HCT116 (cell line): ENCODE measurements at regions not wholly inside any gene's neighbourhood (a gene's known extent, or its start where the extent isn't known, plus 50 kb on each side); places are given as distances from the start of the nearest gene placed in this dataset.

Experiments used
- ATAC-seq: fragments of 200-7000 bp; cut with Tn5 transposase; 2 replicates; pipeline ENCODE4 v1.9.1; 2020; ENCODE audit warnings: mild to moderate bottlenecking, moderate library complexity
- BruUV-seq: library from RNA; stranded (reverse); fragments of 400-500 nt; replicated peaks from 2 replicates; lab custom pipeline; 2021; lab: Mats Ljungman, UMichigan
- CTCF ChIA-PET: fragments of 300-600 bp; sonication (Branson Sonifier 250); formaldehyde crosslinking; loops from one replicate; lab custom pipeline; 2021; ENCODE audit warnings: antibody characterized with exemption; lab: Charles Lee
- POLR2A ChIA-PET: fragments of 300-600, 350-600 bp; sonication (Branson Sonifier 250); formaldehyde crosslinking; loops from one replicate; lab custom pipeline; 2021; ENCODE audit warnings: antibody characterized with exemption; lab: Charles Lee
- RAD21 ChIA-PET, 2 experiments: fragments of 300-600 bp; sonication (Branson Sonifier 250); formaldehyde crosslinking; loops; one replicate each; lab custom pipeline; 2023; ENCODE audit warnings: low total read pairs in 2 of 2; ENCODE audit not compliant: uncharacterized antibody in 2 of 2, unreplicated experiment in 2 of 2, low non-redundant PET in 1 of 2; lab: Charles Lee
- DNase-seq: peaks from one replicate; pipeline ENCODE4 v3.0.0-alpha.2; 2010; ENCODE audit warnings: low read depth, low spot score
- H2AFZ ChIP-seq: fragments of 200-600 bp; shearing (Covaris generic), sonication (generic); 2 replicates; pipeline ENCODE4 v1.6.1; 2017; ENCODE audit warnings: low read depth, mixed run types, mixed read lengths, antibody characterized with exemption, low read length; ENCODE audit not compliant: poor library complexity, severe bottlenecking
- H3K27ac ChIP-seq: 2 replicates; pipeline ENCODE4 v1.5.1; 2012; ENCODE audit warnings: low read depth, low read length
- H3K27me3 ChIP-seq: fragments of 200-600 bp; sonication (generic); 2 replicates; pipeline ENCODE4 v1.6.1; 2016; ENCODE audit warnings: mixed run types, low read length, mixed read lengths; ENCODE audit not compliant: insufficient read depth
- H3K36me3 ChIP-seq, 2 experiments: fragments of 200-500 bp in 1 of 2; fragments of 200-600 bp in 1 of 2; sonication (Bioruptor generic) in 1 of 2; sonication (generic) in 1 of 2; 2 replicates each; pipeline versions ENCODE4 v1.5.1 to v1.6.1; 2014 to 2016; ENCODE audit warnings: low read length in 2 of 2, inconsistent platforms in 1 of 2, mixed read lengths in 1 of 2, mixed run types in 1 of 2; ENCODE audit not compliant: insufficient read depth in 2 of 2, control insufficient read depth in 1 of 2
- H3K4me1 ChIP-seq, 2 experiments: fragments of 200-600 bp in 1 of 2; sonication (generic) in 1 of 2; 2 replicates each; pipeline versions ENCODE4 v1.5.1 to v1.6.1; 2012 to 2017; ENCODE audit warnings: low read length in 2 of 2, inconsistent platforms in 1 of 2, mild to moderate bottlenecking in 1 of 2, mixed read lengths in 1 of 2, mixed run types in 1 of 2, moderate library complexity in 1 of 2; ENCODE audit not compliant: insufficient read depth in 2 of 2, control insufficient read depth in 1 of 2
- H3K4me2 ChIP-seq: fragments of 200-600 bp; sonication (generic); 2 replicates; pipeline ENCODE4 v1.6.1; 2017; ENCODE audit warnings: mixed run types, low read length, mixed read lengths
- H3K4me3 ChIP-seq, 2 experiments: fragments of 200-600 bp in 1 of 2; sonication (generic) in 1 of 2; replicated peaks in 1 of 2; 2 replicates each; pipeline ENCODE4 v1.5.1; 2011 to 2016; ENCODE audit warnings: low read length in 2 of 2, control low read depth in 1 of 2, low read depth in 1 of 2, mild to moderate bottlenecking in 1 of 2, mixed read lengths in 1 of 2, mixed run types in 1 of 2
- H3K79me2 ChIP-seq: fragments of 200-600 bp; sonication (generic); 2 replicates; pipeline ENCODE4 v1.6.1; 2017; ENCODE audit warnings: mild to moderate bottlenecking, mixed run types, low read length, moderate library complexity, mixed read lengths; ENCODE audit not compliant: insufficient read depth
- H3K9ac ChIP-seq: fragments of 200-600 bp; sonication (generic); 2 replicates; pipeline ENCODE4 v1.6.1; 2016; ENCODE audit warnings: low read length, mixed read lengths
- H3K9me2 ChIP-seq: fragments of 200-600 bp; sonication (generic), shearing (Covaris generic); 2 replicates; pipeline ENCODE4 v1.6.1; 2017; ENCODE audit warnings: mixed run types, mild to moderate bottlenecking, moderate library complexity; ENCODE audit not compliant: insufficient read depth
- H3K9me3 ChIP-seq, 2 experiments: fragments of 200-500 bp in 1 of 2; fragments of 200-600 bp in 1 of 2; sonication (Bioruptor generic) in 1 of 2; sonication (generic) in 1 of 2; 2 replicates each; pipeline ENCODE4 v1.6.1; 2014 to 2017; ENCODE audit warnings: low read length in 2 of 2, mixed read lengths in 2 of 2, inconsistent platforms in 1 of 2, low read depth in 1 of 2, mild to moderate bottlenecking in 1 of 2, mixed run types in 1 of 2, moderate library complexity in 1 of 2; ENCODE audit not compliant: control insufficient read depth in 1 of 2, insufficient read depth in 1 of 2
- H4K20me1 ChIP-seq: fragments of 200-600 bp; sonication (generic), shearing (Covaris generic); 2 replicates; pipeline ENCODE4 v1.6.1; 2017; ENCODE audit warnings: mixed run types, mild to moderate bottlenecking, moderate library complexity; ENCODE audit not compliant: insufficient read depth
- POLR2A ChIP-seq: IDR thresholded peaks from 2 replicates; pipeline ENCODE4 v1.7.0; 2011; ENCODE audit warnings: borderline replicate concordance; ENCODE audit not compliant: insufficient read depth, insufficient read length; ENCODE audit errors: extremely low read depth
- POLR2AphosphoS5 ChIP-seq: IDR thresholded peaks from 2 replicates; pipeline ENCODE4 v1.6.1; 2011; ENCODE audit warnings: mild to moderate bottlenecking, low read depth, low read length, moderate library complexity
- RAD21 ChIP-seq: IDR thresholded peaks from 2 replicates; pipeline ENCODE4 v1.6.1; 2012; ENCODE audit warnings: low read depth, mild to moderate bottlenecking
- REST ChIP-seq: IDR thresholded peaks from 2 replicates; pipeline ENCODE4 v1.6.1; 2012; ENCODE audit warnings: low read depth
- SP1 ChIP-seq: IDR thresholded peaks from 2 replicates; pipeline ENCODE4 v1.6.1; 2012; ENCODE audit warnings: low read depth
- ZBTB33 ChIP-seq: IDR thresholded peaks from 2 replicates; pipeline ENCODE4 v1.6.1; 2011; ENCODE audit warnings: mild to moderate bottlenecking, low read length, moderate library complexity; ENCODE audit not compliant: insufficient replicate concordance; ENCODE audit errors: extremely low read depth
- ZFX ChIP-seq: fragments of 450-650 bp; IDR thresholded peaks from 2 replicates; pipeline ENCODE4 v1.6.1; 2017
- intact Hi-C: fragments of 100-400 bp; cut with micrococcal nuclease; formaldehyde crosslinking; loops from 2 replicates; pipeline ENCODE4 v1.10.0; 2022

GRCh38 chr12:127729381-127729780, 537.6 kb upstream of the TMEM132C start:
- no peaks in the 10 kb centered on the region for H3K9me2 ChIP-seq
- no peak overlapping the region for H2AFZ ChIP-seq
- no peak overlapping the region for H3K9ac ChIP-seq
- no peaks in the 10 kb centered on the region for H4K20me1 ChIP-seq
- no peak overlapping the region for H3K4me3 ChIP-seq
- no peaks in the 10 kb centered on the region for H3K36me3 ChIP-seq
- ChIA-PET CTCF (no interaction called here), RAD21 (no interaction called here), POLR2A (no interaction called here)
- H3K79me2 ChIP-seq, result no peaks in the 10 kb centered on the region
- no peaks in the 10 kb centered on the region for H3K27me3 ChIP-seq
- DNase-seq (no peak), ATAC-seq (no peak)
- no peaks in the 10 kb centered on the region for H3K4me1 ChIP-seq
- intact Hi-C loops, result no loop called here
- BruUV-seq, result no TSS peak
- no peak for TF ChIP-seq ZBTB33
- no peak for TF ChIP-seq POLR2A
- no peak for TF ChIP-seq RAD21
- TF ChIP-seq ZFX, result no peak
- no peak for TF ChIP-seq SP1
- no peak for TF ChIP-seq REST
- no peak for TF ChIP-seq POLR2AphosphoS5
- H3K9me3 ChIP-seq, result peaks cover 5 to 11% of the 10 kb centered on the region in 2 experiments; a peak in 2 of 4 replicates
- no peak overlapping the region for H3K27ac ChIP-seq
- no peak overlapping the region for H3K4me2 ChIP-seq
